ENCODE measurements at regions not wholly inside any gene's neighbourhood (a gene's known extent, or its start where the extent isn't known, plus 50 kb on each side); places are given as distances from the start of the nearest gene placed in this dataset.

DNA sequence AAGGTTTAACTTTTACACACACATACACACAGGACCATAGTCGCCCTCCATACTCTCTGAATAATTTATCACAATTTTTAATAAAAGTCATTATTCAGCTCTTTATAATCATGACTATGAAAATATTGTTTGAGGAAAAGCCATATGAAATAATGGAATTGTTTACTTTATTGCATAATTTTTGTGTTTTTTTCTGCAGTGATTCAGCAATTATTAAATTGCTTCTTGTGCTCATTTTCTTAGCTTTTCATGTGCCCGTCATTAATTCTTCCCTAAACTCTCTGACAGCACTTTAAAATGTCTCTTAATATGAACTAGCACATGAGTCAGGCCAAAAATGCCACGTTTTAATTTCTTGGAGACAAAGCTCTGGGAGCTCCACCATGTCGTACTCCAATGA lies 77.5 kb upstream of the ALX4 start:
- TF ChIP-seq CTCF (IDR thresholded peaks at IDR 0.05) (no peak), POLR2A (IDR thresholded peaks at IDR 0.05) (no peak), POLR2AphosphoS5 (IDR thresholded peaks at IDR 0.05) (no peak)

Measured in suprapubic skin (tissue), 4 donors.